ENCODE measurements at regions not wholly inside any gene's neighbourhood (a gene's known extent, or its start where the extent isn't known, plus 50 kb on each side); places are given as distances from the start of the nearest gene placed in this dataset.
"Not testable (repeated sequence)": the region's sequence is repeated elsewhere in the genome, so short reads cannot be mapped to it uniquely, and the experiment has no call there.

DNA sequence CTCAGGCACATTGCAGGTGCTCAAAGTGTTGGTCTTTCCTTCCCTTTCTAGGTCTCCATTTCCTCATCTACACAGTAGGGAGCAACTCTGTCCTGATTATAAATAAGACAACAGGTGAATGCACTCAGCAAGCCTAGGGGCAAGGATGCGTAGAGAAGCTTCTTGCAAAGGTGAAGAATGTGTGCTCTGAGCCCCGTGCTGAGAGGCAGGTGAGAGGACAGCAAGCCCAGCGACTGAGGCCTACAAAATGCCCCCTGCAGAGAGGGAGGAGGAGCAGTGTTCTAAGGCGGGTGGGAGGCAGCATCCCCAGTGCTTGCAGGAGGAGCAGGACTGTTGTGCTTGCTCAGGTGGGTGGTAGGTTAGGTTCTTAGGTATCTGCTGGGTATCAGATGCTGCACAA is 153.5 kb upstream of the ZNF337 start:
- not testable (repeated sequence) for TF ChIP-seq POLR2A (IDR thresholded peaks at IDR 0.05)
- TF ChIP-seq, protein P1, sequence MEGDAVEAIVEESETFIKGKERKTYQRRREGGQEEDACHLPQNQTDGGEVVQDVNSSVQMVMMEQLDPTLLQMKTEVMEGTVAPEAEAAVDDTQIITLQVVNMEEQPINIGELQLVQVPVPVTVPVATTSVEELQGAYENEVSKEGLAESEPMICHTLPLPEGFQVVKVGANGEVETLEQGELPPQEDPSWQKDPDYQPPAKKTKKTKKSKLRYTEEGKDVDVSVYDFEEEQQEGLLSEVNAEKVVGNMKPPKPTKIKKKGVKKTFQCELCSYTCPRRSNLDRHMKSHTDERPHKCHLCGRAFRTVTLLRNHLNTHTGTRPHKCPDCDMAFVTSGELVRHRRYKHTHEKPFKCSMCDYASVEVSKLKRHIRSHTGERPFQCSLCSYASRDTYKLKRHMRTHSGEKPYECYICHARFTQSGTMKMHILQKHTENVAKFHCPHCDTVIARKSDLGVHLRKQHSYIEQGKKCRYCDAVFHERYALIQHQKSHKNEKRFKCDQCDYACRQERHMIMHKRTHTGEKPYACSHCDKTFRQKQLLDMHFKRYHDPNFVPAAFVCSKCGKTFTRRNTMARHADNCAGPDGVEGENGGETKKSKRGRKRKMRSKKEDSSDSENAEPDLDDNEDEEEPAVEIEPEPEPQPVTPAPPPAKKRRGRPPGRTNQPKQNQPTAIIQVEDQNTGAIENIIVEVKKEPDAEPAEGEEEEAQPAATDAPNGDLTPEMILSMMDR (IDR thresholded peaks at IDR 0.05), result not testable (repeated sequence)
